ENCODE measurements at regions not wholly inside any gene's neighbourhood (a gene's known extent, or its start where the extent isn't known, plus 50 kb on each side); places are given as distances from the start of the nearest gene placed in this dataset.

- DNase-seq (ENCODE audit: low read depth, low spot score): no peak
- no peaks in the 10 kb centered on the region for H3K27me3 Mint-ChIP-seq (ENCODE audit: low read depth)
- no peak for TF ChIP-seq CTCF (conservative IDR thresholded peaks at IDR 0.05)
- H3K9me3 Mint-ChIP-seq: no peaks in the 10 kb centered on the region
- peaks cover 43% of the 10 kb centered on the region for H3K4me1 Mint-ChIP-seq
- H3K27ac Mint-ChIP-seq (ENCODE audit: unreplicated experiment): no peak overlapping the region
- no peak overlapping the region for H3K4me3 Mint-ChIP-seq
- no peaks in the 10 kb centered on the region for H3K36me3 Mint-ChIP-seq (ENCODE audit: low read depth)
These were observed 438.4 kb upstream of the SPRED2 start for GRCh38 chr2:65870826-65871225.

DNA sequence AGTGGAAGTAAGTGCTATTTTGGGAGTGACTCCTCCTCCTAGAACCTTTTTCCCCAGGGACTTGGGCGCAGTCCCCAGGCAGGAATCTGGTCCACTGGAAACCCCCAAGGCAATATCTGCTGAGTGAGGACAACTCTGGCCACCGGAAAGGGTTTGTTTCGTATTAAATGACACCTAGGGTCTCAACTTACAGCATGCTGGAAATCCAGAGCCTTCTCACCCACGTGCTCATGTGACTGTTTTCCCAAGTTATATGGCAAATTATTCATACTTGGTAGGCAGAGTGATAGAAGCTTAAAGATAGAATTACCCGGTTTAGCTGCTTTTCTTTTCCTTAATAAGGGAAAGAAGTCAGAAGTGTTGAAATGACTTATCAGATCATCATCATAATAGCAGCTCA is 436.9 kb upstream of the SPRED2 start:
- H3K4me3 Mint-ChIP-seq: no peak overlapping the region

GRCh38 chr2:65868177-65868576 is 435.8 kb upstream of the SPRED2 start:
- DNase-seq (ENCODE audit: low read depth, low spot score): no peak
- TF ChIP-seq CTCF (conservative IDR thresholded peaks at IDR 0.05): no peak
- no peaks in the 10 kb centered on the region for H3K9me3 Mint-ChIP-seq
- no peak overlapping the region for H3K27ac Mint-ChIP-seq (ENCODE audit: unreplicated experiment)
- H3K36me3 Mint-ChIP-seq (ENCODE audit: low read depth): no peaks in the 10 kb centered on the region
- peaks cover 55% of the 10 kb centered on the region for H3K4me1 Mint-ChIP-seq
- H3K27me3 Mint-ChIP-seq (ENCODE audit: low read depth): no peaks in the 10 kb centered on the region
- no peak overlapping the region for H3K4me3 Mint-ChIP-seq

More for the DNA sequence above, 436.9 kb upstream of the SPRED2 start:
- Mint-ChIP-seq H3K27me3 (ENCODE audit: low read depth) (no peaks in the 10 kb centered on the region), H3K9me3 (no peaks in the 10 kb centered on the region), H3K36me3 (ENCODE audit: low read depth) (no peaks in the 10 kb centered on the region), H3K4me1 (peaks cover 44% of the 10 kb centered on the region), H3K27ac (ENCODE audit: unreplicated experiment) (no peak overlapping the region)
- DNase-seq (ENCODE audit: low read depth, low spot score): no peak
- no peak for TF ChIP-seq CTCF (conservative IDR thresholded peaks at IDR 0.05)

DNA sequence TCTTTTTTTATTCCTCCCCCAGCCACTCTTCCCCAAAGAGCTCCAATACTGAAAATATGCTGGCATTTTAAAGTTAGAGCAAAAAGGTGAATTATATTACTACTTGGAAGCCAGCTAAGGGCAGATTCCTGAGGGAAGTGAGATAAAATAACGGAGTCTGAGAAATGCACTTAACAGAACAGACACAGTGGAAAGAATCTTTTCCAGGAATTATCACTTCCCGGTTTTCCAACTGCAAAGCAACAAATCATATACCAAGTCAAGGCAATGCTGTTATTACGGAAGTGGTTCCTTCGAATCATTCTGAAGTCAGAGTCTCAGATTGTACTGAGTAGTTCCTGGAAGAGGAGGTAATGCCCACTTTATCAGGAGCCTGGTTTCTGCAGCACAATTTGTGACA is 435.0 kb upstream of the SPRED2 start:
- Mint-ChIP-seq H3K9me3 (no peaks in the 10 kb centered on the region), H3K27me3 (ENCODE audit: low read depth) (no peaks in the 10 kb centered on the region), H3K4me3 (no peak overlapping the region), H3K36me3 (ENCODE audit: low read depth) (no peaks in the 10 kb centered on the region), H3K27ac (ENCODE audit: unreplicated experiment) (no peak overlapping the region), H3K4me1 (peaks cover 63% of the 10 kb centered on the region)
- no peak for DNase-seq (ENCODE audit: low read depth, low spot score)
- no peak for TF ChIP-seq CTCF (conservative IDR thresholded peaks at IDR 0.05)

DNA sequence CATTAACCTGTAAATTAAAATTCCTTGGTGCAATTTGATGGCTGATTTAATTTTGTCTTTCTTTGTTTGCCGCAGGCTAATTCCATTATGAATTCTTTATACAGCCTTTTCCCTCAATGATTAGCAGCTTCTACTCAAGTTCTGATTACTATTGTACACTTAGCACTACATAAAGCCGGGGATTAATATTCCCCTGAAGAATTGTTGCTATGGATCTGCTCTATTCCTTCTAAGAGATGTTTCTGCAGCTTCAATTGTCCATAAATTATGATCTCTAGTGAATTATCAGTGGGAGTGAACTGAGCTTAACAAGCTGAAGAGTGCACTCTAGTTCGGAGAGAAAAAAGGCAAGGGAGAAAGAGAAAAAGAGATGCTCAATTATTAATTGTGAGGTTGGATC is 433.7 kb upstream of the SPRED2 start:
- no peak overlapping the region for H3K27ac Mint-ChIP-seq (ENCODE audit: unreplicated experiment)
- no peak for DNase-seq (ENCODE audit: low read depth, low spot score)
- peaks cover 67% of the 10 kb centered on the region for H3K4me1 Mint-ChIP-seq
- no peak overlapping the region for H3K4me3 Mint-ChIP-seq
- H3K27me3 Mint-ChIP-seq (ENCODE audit: low read depth): no peaks in the 10 kb centered on the region
- TF ChIP-seq CTCF (conservative IDR thresholded peaks at IDR 0.05): no peak
- H3K9me3 Mint-ChIP-seq: no peaks in the 10 kb centered on the region
- no peaks in the 10 kb centered on the region for H3K36me3 Mint-ChIP-seq (ENCODE audit: low read depth)

DNA sequence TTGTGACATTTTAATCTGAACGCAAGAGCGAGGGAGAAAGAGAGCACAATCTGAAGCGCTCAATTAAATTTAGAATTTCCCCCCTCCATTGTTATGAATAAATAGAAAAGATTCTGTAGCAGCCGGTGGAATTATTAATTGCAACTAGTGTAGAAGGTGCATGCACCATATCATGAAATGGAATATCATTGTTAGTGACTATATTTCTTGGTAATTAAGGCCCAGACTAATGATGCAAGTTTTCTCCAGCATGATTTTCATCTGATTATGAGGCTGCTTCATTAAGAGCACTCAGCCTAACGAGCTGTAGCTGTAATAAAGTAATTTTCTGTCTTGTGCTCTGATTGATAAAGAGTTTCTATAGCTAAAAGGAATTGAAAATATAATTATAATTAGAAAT is 432.2 kb upstream of the SPRED2 start:
- Mint-ChIP-seq H3K4me1 (peaks cover 52% of the 10 kb centered on the region), H3K36me3 (ENCODE audit: low read depth) (no peaks in the 10 kb centered on the region), H3K27me3 (ENCODE audit: low read depth) (no peaks in the 10 kb centered on the region), H3K4me3 (no peak overlapping the region), H3K27ac (ENCODE audit: unreplicated experiment) (no peak overlapping the region), H3K9me3 (no peaks in the 10 kb centered on the region)
- no peak for DNase-seq (ENCODE audit: low read depth, low spot score)
- TF ChIP-seq CTCF (conservative IDR thresholded peaks at IDR 0.05): no peak

Measured in neural crest cell (in vitro differentiated cells).